PC-9 (cell line): ENCODE measurements at regions not wholly inside any gene's neighbourhood (a gene's known extent, or its start where the extent isn't known, plus 50 kb on each side); places are given as distances from the start of the nearest gene placed in this dataset.

Experiments
- BruUV-seq: library from RNA; stranded (reverse); fragments of 400-500 nt; replicated peaks from 2 replicates; lab custom pipeline; 2021; lab: Mats Ljungman, UMichigan
- CTCF ChIA-PET: fragments of 300-600 bp; sonication (Branson Sonifier 250); formaldehyde crosslinking; loops from one replicate; lab custom pipeline; 2022; ENCODE audit warnings: antibody characterized with exemption; lab: Charles Lee
- POLR2A ChIA-PET: fragments of 300-600 bp; sonication (Branson Sonifier 250); formaldehyde crosslinking; loops from one replicate; lab custom pipeline; 2022; ENCODE audit warnings: antibody characterized with exemption; ENCODE audit not compliant: unreplicated experiment; lab: Charles Lee
- DNase-seq, 2 experiments: peaks; one replicate each; pipeline versions ENCODE4 v3.0.0 to v3.0.0-alpha.2; 2015 to 2022; ENCODE audit warnings: mixed read lengths in 1 of 2
- H2AFZ ChIP-seq: fragments of 200-600 bp; sonication (generic); 2 replicates; pipeline ENCODE4 v1.8.1; 2017; ENCODE audit warnings: antibody characterized with exemption
- H3F3A ChIP-seq: fragments of 200-600 bp; sonication (generic); 2 replicates; pipeline ENCODE4 v1.8.1; 2017; ENCODE audit warnings: antibody characterized with exemption, mild to moderate bottlenecking, low read depth; ENCODE audit not compliant: insufficient read depth
- H3K27ac ChIP-seq: fragments of 200-600 bp; sonication (generic); 2 replicates; pipeline ENCODE4 v1.6.1; 2016; ENCODE audit warnings: mixed run types
- H3K27me3 ChIP-seq: fragments of 200-600 bp; sonication (generic); 2 replicates; pipeline ENCODE4 v1.6.1; 2016; ENCODE audit warnings: low read depth, mixed run types; ENCODE audit not compliant: insufficient read depth
- H3K36me3 ChIP-seq: fragments of 200-600 bp; sonication (generic); 2 replicates; pipeline ENCODE4 v1.6.1; 2016; ENCODE audit warnings: low read depth, mixed run types
- H3K4me1 ChIP-seq: fragments of 200-600 bp; sonication (generic); replicated peaks from 2 replicates; pipeline ENCODE4 v1.6.1; 2016; ENCODE audit warnings: mixed run types; ENCODE audit not compliant: insufficient read depth
- H3K4me2 ChIP-seq: fragments of 200-600 bp; sonication (generic); 2 replicates; pipeline ENCODE4 v1.6.1; 2017; ENCODE audit warnings: mixed run types
- H3K4me3 ChIP-seq: fragments of 200-600 bp; sonication (generic); 2 replicates; pipeline ENCODE4 v1.6.1; 2016; ENCODE audit warnings: mixed run types
- H3K79me2 ChIP-seq: fragments of 200-600 bp; sonication (generic); 2 replicates; pipeline ENCODE4 v1.6.1; 2017; ENCODE audit warnings: low read depth, mixed run types
- H3K9me2 ChIP-seq: fragments of 200-600 bp; sonication (generic); 2 replicates; pipeline ENCODE4 v1.8.1; 2017; ENCODE audit warnings: mild to moderate bottlenecking; ENCODE audit not compliant: insufficient read depth
- H3K9me3 ChIP-seq: fragments of 200-600 bp; sonication (generic); 2 replicates; pipeline ENCODE4 v1.8.1; 2016; ENCODE audit warnings: low read depth; ENCODE audit not compliant: insufficient read depth
- H4K20me1 ChIP-seq: fragments of 200-600 bp; sonication (generic); 2 replicates; pipeline ENCODE4 v1.8.1; 2017; ENCODE audit not compliant: insufficient read depth
- EZH2 ChIP-seq: fragments of 200-600 bp; sonication (generic); IDR thresholded peaks from 2 replicates; pipeline ENCODE4 v1.8.0; 2017; ENCODE audit warnings: antibody characterized with exemption, low read depth
- intact Hi-C: fragments of 100-400 bp; cut with micrococcal nuclease; formaldehyde crosslinking; loops from one replicate; pipeline ENCODE4 v1.10.0; 2022; ENCODE audit not compliant: unreplicated experiment
- TF ChIP-seq, protein P1 (sequence below): fragments of 200-600 bp; sonication (generic); conservative IDR thresholded peaks from 2 replicates; pipeline ENCODE4 v1.6.1; 2017; ENCODE audit warnings: mixed run types, antibody characterized with exemption, mild to moderate bottlenecking, moderate library complexity

GRCh38 chr18:73535189-73535588 is 612.4 kb downstream of the FBXO15 start:
- H3K4me2 ChIP-seq: no peak overlapping the region
- H3K9me2 ChIP-seq: no peaks in the 10 kb centered on the region
- TF ChIP-seq, protein P1, sequence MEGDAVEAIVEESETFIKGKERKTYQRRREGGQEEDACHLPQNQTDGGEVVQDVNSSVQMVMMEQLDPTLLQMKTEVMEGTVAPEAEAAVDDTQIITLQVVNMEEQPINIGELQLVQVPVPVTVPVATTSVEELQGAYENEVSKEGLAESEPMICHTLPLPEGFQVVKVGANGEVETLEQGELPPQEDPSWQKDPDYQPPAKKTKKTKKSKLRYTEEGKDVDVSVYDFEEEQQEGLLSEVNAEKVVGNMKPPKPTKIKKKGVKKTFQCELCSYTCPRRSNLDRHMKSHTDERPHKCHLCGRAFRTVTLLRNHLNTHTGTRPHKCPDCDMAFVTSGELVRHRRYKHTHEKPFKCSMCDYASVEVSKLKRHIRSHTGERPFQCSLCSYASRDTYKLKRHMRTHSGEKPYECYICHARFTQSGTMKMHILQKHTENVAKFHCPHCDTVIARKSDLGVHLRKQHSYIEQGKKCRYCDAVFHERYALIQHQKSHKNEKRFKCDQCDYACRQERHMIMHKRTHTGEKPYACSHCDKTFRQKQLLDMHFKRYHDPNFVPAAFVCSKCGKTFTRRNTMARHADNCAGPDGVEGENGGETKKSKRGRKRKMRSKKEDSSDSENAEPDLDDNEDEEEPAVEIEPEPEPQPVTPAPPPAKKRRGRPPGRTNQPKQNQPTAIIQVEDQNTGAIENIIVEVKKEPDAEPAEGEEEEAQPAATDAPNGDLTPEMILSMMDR: no peak
- TF ChIP-seq EZH2: no peak
- ChIA-PET CTCF (no interaction called here), POLR2A (no interaction called here)
- intact Hi-C loops: no loop called here
- H3K79me2 ChIP-seq: no peaks in the 10 kb centered on the region
- no peaks in the 10 kb centered on the region for H3K9me3 ChIP-seq
- H2AFZ ChIP-seq: no peak overlapping the region
- no peaks in the 10 kb centered on the region for H3K4me1 ChIP-seq
- BruUV-seq: no TSS peak
- H3F3A ChIP-seq: no peaks in the 10 kb centered on the region
- H3K4me3 ChIP-seq: no peak overlapping the region
- no peaks in the 10 kb centered on the region for H3K36me3 ChIP-seq
- no peak overlapping the region for H3K27ac ChIP-seq
- H4K20me1 ChIP-seq: no peaks in the 10 kb centered on the region
- no peak for DNase-seq
- H3K27me3 ChIP-seq: no peaks in the 10 kb centered on the region

- ChIA-PET POLR2A (no interaction called here), CTCF (no interaction called here)
- intact Hi-C loops: no loop called here
- Histone ChIP-seq H3K27ac (no peak overlapping the region), H3K79me2 (no peaks in the 10 kb centered on the region), H3K9me2 (no peaks in the 10 kb centered on the region), H3K4me3 (no peak overlapping the region), H3K4me2 (no peak overlapping the region), H4K20me1 (no peaks in the 10 kb centered on the region), H3K36me3 (no peaks in the 10 kb centered on the region), H3K27me3 (no peaks in the 10 kb centered on the region), H2AFZ (no peak overlapping the region), H3K9me3 (no peaks in the 10 kb centered on the region), H3F3A (no peaks in the 10 kb centered on the region), H3K4me1 (no peaks in the 10 kb centered on the region)
- no TSS peak for BruUV-seq
- DNase-seq: no peak
- TF ChIP-seq EZH2: no peak
- TF ChIP-seq, protein P1: no peak
Observed at GRCh38 chr18:73531601-73532000, 616.0 kb downstream of the FBXO15 start.

DNA sequence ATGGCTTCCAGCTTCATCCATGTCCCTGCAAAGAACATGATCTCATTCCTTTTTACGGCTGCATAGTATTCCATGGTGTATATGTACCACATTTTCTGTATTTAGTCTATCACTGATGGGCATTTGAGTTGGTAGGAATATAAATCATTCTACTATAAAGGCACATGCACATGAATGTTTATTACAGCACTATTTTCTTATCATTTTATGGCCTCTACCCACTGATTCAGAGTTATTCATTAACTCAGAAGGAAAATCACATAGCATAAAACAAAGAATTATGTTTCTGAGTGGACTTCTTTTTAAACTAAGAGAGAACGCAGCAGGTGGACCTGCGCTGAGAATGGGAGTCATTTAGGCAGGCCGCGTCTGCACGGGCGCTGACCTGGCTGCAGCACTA is 619.6 kb downstream of the FBXO15 start:
- Histone ChIP-seq H3K4me1 (no peaks in the 10 kb centered on the region), H3K4me2 (no peak overlapping the region), H3K9me3 (no peaks in the 10 kb centered on the region), H4K20me1 (no peaks in the 10 kb centered on the region), H3K79me2 (no peaks in the 10 kb centered on the region), H3K27me3 (no peaks in the 10 kb centered on the region), H3K4me3 (no peak overlapping the region), H2AFZ (0 out of 2 replicates have a peak overlapping the region, but pooled peaks have one; percentile 10), H3K36me3 (no peaks in the 10 kb centered on the region), H3F3A (no peaks in the 10 kb centered on the region), H3K9me2 (no peaks in the 10 kb centered on the region), H3K27ac (no peak overlapping the region)
- ChIA-PET POLR2A (no interaction called here), CTCF (no interaction called here)
- DNase-seq: no peak
- TF ChIP-seq, protein P1: no peak
- no peak for TF ChIP-seq EZH2
- no TSS peak for BruUV-seq
- intact Hi-C loops: no loop called here
